ENCODE measurements at regions not wholly inside any gene's neighbourhood (a gene's known extent, or its start where the extent isn't known, plus 50 kb on each side); places are given as distances from the start of the nearest gene placed in this dataset.

- Histone ChIP-seq H3K14ac (ENCODE audit: low read length) (no peak overlapping the region), H3K9ac (ENCODE audit: low read length) (no peak overlapping the region), H4K12ac (ENCODE audit: low read depth, low read length) (no peak overlapping the region), H2BK5ac (ENCODE audit: low read depth, low read length, poor library complexity) (no peak overlapping the region), H3K4me2 (ENCODE audit: low read length) (no peak overlapping the region), H2AK5ac (ENCODE audit: low read length) (no peak overlapping the region), H3K4me3 (ENCODE audit: low read depth, low read length) (no peak overlapping the region), H3K23ac (ENCODE audit: low read length) (no peak overlapping the region), H3K27me3 (ENCODE audit: insufficient read depth, low read length) (peaks cover 4% of the 10 kb centered on the region), H3K36me3 (ENCODE audit: control insufficient read depth in 1 of 2, insufficient read depth in 2 of 2, low read length in 2 of 2) (no peaks in the 10 kb centered on the region), H3K9me3 (ENCODE audit: insufficient read depth, low read depth, low read length) (no peaks in the 10 kb centered on the region), H3K79me1 (ENCODE audit: low read length) (no peaks in the 10 kb centered on the region), H4K91ac (ENCODE audit: low read depth, low read length) (no peak overlapping the region), H3K4ac (ENCODE audit: low read depth, low read length) (no peak overlapping the region), H3K27ac (ENCODE audit: low read depth, low read length) (no peak overlapping the region), H3K4me1 (ENCODE audit: control insufficient read depth in 1 of 2, insufficient read depth in 2 of 2, low read length in 2 of 2) (no peaks in the 10 kb centered on the region), H2AFZ (ENCODE audit: insufficient read depth, low read length, poor library complexity) (no peak overlapping the region), H2BK12ac (ENCODE audit: low read length) (no peak overlapping the region), H2BK120ac (ENCODE audit: insufficient read depth, low read length, poor library complexity) (no peak overlapping the region), H4K8ac (ENCODE audit: low read depth, low read length) (no peak overlapping the region), H3K79me2 (ENCODE audit: control insufficient read depth, insufficient read depth, low read length, poor library complexity) (no peaks in the 10 kb centered on the region), H3K18ac (ENCODE audit: low read length) (no peak overlapping the region)
- WGBS (ENCODE audit: extremely low coverage, insufficient coverage, insufficient read length): no CpG with 5 or more reads among the region's 5 CpGs
- DNase-seq: no peak
Measured at GRCh38 chr2:207284556-207285472, 119.1 kb upstream of the KLF7 start.

- H3K27ac ChIP-seq (ENCODE audit: low read depth, low read length): no peak overlapping the region
- no peak overlapping the region for H3K4me2 ChIP-seq (ENCODE audit: low read length)
- H4K12ac ChIP-seq (ENCODE audit: low read depth, low read length): no peak overlapping the region
- no peak overlapping the region for H3K4ac ChIP-seq (ENCODE audit: low read depth, low read length)
- peaks cover 4% of the 10 kb centered on the region for H3K27me3 ChIP-seq (ENCODE audit: insufficient read depth, low read length)
- no peak overlapping the region for H3K4me3 ChIP-seq (ENCODE audit: low read depth, low read length)
- H4K91ac ChIP-seq (ENCODE audit: low read depth, low read length): no peak overlapping the region
- H3K36me3 ChIP-seq (ENCODE audit: control insufficient read depth in 1 of 2, insufficient read depth in 2 of 2, low read length in 2 of 2): no peaks in the 10 kb centered on the region
- no peak overlapping the region for H3K9ac ChIP-seq (ENCODE audit: low read length)
- no peaks in the 10 kb centered on the region for H3K4me1 ChIP-seq (ENCODE audit: control insufficient read depth in 1 of 2, insufficient read depth in 2 of 2, low read length in 2 of 2)
- no peak overlapping the region for H2BK12ac ChIP-seq (ENCODE audit: low read length)
- no peak overlapping the region for H3K23ac ChIP-seq (ENCODE audit: low read length)
- no peaks in the 10 kb centered on the region for H3K9me3 ChIP-seq (ENCODE audit: insufficient read depth, low read depth, low read length)
- H3K18ac ChIP-seq (ENCODE audit: low read length): no peak overlapping the region
- H3K79me2 ChIP-seq (ENCODE audit: control insufficient read depth, insufficient read depth, low read length, poor library complexity): no peaks in the 10 kb centered on the region
- no peak overlapping the region for H4K8ac ChIP-seq (ENCODE audit: low read depth, low read length)
- no CpG with 5 or more reads among the region's 3 CpGs for WGBS (ENCODE audit: extremely low coverage, insufficient coverage, insufficient read length)
- H3K79me1 ChIP-seq (ENCODE audit: low read length): no peaks in the 10 kb centered on the region
- H3K14ac ChIP-seq (ENCODE audit: low read length): no peak overlapping the region
- no peak overlapping the region for H2AK5ac ChIP-seq (ENCODE audit: low read length)
- DNase-seq: no peak
- no peak overlapping the region for H2AFZ ChIP-seq (ENCODE audit: insufficient read depth, low read length, poor library complexity)
- no peak overlapping the region for H2BK5ac ChIP-seq (ENCODE audit: low read depth, low read length, poor library complexity)
- no peak overlapping the region for H2BK120ac ChIP-seq (ENCODE audit: insufficient read depth, low read length, poor library complexity)
Measured at GRCh38 chr2:207285473-207285815, 119.7 kb upstream of the KLF7 start.

- no peak overlapping the region for H2BK120ac ChIP-seq (ENCODE audit: insufficient read depth, low read length, poor library complexity)
- H3K4me3 ChIP-seq (ENCODE audit: low read depth, low read length): no peak overlapping the region
- WGBS (ENCODE audit: extremely low coverage, insufficient coverage, insufficient read length): no CpG with 5 or more reads among the region's 2 CpGs
- H3K79me2 ChIP-seq (ENCODE audit: control insufficient read depth, insufficient read depth, low read length, poor library complexity): no peaks in the 10 kb centered on the region
- H3K14ac ChIP-seq (ENCODE audit: low read length): no peak overlapping the region
- no peak overlapping the region for H2BK5ac ChIP-seq (ENCODE audit: low read depth, low read length, poor library complexity)
- H3K27me3 ChIP-seq (ENCODE audit: insufficient read depth, low read length): peaks cover 4% of the 10 kb centered on the region
- H3K79me1 ChIP-seq (ENCODE audit: low read length): no peaks in the 10 kb centered on the region
- H3K23ac ChIP-seq (ENCODE audit: low read length): no peak overlapping the region
- H3K9ac ChIP-seq (ENCODE audit: low read length): no peak overlapping the region
- no peak overlapping the region for H4K12ac ChIP-seq (ENCODE audit: low read depth, low read length)
- H2AFZ ChIP-seq (ENCODE audit: insufficient read depth, low read length, poor library complexity): no peak overlapping the region
- no peak overlapping the region for H4K8ac ChIP-seq (ENCODE audit: low read depth, low read length)
- no peak overlapping the region for H2BK12ac ChIP-seq (ENCODE audit: low read length)
- no peak overlapping the region for H3K27ac ChIP-seq (ENCODE audit: low read depth, low read length)
- H3K18ac ChIP-seq (ENCODE audit: low read length): no peak overlapping the region
- H3K4me1 ChIP-seq (ENCODE audit: control insufficient read depth in 1 of 2, insufficient read depth in 2 of 2, low read length in 2 of 2): no peaks in the 10 kb centered on the region
- no peak overlapping the region for H3K4ac ChIP-seq (ENCODE audit: low read depth, low read length)
- H3K36me3 ChIP-seq (ENCODE audit: control insufficient read depth in 1 of 2, insufficient read depth in 2 of 2, low read length in 2 of 2): no peaks in the 10 kb centered on the region
- H4K91ac ChIP-seq (ENCODE audit: low read depth, low read length): no peak overlapping the region
- no peak for DNase-seq
- no peaks in the 10 kb centered on the region for H3K9me3 ChIP-seq (ENCODE audit: insufficient read depth, low read depth, low read length)
- no peak overlapping the region for H3K4me2 ChIP-seq (ENCODE audit: low read length)
- H2AK5ac ChIP-seq (ENCODE audit: low read length): no peak overlapping the region
Measured at GRCh38 chr2:207286106-207286505, 120.4 kb upstream of the KLF7 start.

DNA sequence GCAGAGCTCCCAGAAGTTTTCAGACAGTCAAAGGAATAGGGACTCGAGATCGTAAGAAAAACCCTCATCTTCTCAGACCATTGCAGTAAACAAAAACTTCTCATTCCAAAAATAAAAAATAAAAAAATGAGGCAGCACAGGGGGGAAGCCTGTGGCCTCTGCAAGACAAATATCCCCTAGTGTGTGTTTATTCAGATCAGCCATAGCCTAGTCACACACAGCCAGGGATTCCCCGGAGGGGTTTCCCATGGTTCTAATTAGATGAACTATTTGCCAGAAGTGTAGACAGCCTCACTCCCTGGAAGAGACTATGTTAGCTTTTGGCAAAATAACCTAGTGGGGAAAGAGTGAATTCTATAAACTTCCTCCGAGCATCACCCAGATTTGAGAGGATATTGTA lies 122.9 kb upstream of the KLF7 start:
- H4K8ac ChIP-seq (ENCODE audit: low read depth, low read length): no peak overlapping the region
- no peak overlapping the region for H3K4ac ChIP-seq (ENCODE audit: low read depth, low read length)
- H3K4me1 ChIP-seq (ENCODE audit: control insufficient read depth in 1 of 2, insufficient read depth in 2 of 2, low read length in 2 of 2): no peaks in the 10 kb centered on the region
- no peaks in the 10 kb centered on the region for H3K36me3 ChIP-seq (ENCODE audit: control insufficient read depth in 1 of 2, insufficient read depth in 2 of 2, low read length in 2 of 2)
- DNase-seq: peak in 1 of 2 donors; percentile 3
- no peak overlapping the region for H2AK5ac ChIP-seq (ENCODE audit: low read length)
- H4K91ac ChIP-seq (ENCODE audit: low read depth, low read length): no peak overlapping the region
- no peak overlapping the region for H2BK12ac ChIP-seq (ENCODE audit: low read length)
- H3K27me3 ChIP-seq (ENCODE audit: insufficient read depth, low read length): peaks cover 4% of the 10 kb centered on the region
- no peak overlapping the region for H4K12ac ChIP-seq (ENCODE audit: low read depth, low read length)
- no peak overlapping the region for H3K9ac ChIP-seq (ENCODE audit: low read length)
- H3K23ac ChIP-seq (ENCODE audit: low read length): no peak overlapping the region
- no peak overlapping the region for H3K4me2 ChIP-seq (ENCODE audit: low read length)
- H2BK5ac ChIP-seq (ENCODE audit: low read depth, low read length, poor library complexity): no peak overlapping the region
- WGBS (ENCODE audit: extremely low coverage, insufficient coverage, insufficient read length): no CpG with 5 or more reads among the region's 4 CpGs
- no peak overlapping the region for H2AFZ ChIP-seq (ENCODE audit: insufficient read depth, low read length, poor library complexity)
- no peaks in the 10 kb centered on the region for H3K79me2 ChIP-seq (ENCODE audit: control insufficient read depth, insufficient read depth, low read length, poor library complexity)
- H3K18ac ChIP-seq (ENCODE audit: low read length): no peak overlapping the region
- no peaks in the 10 kb centered on the region for H3K9me3 ChIP-seq (ENCODE audit: insufficient read depth, low read depth, low read length)
- H2BK120ac ChIP-seq (ENCODE audit: insufficient read depth, low read length, poor library complexity): no peak overlapping the region
- no peak overlapping the region for H3K27ac ChIP-seq (ENCODE audit: low read depth, low read length)
- H3K79me1 ChIP-seq (ENCODE audit: low read length): no peaks in the 10 kb centered on the region
- H3K4me3 ChIP-seq (ENCODE audit: low read depth, low read length): no peak overlapping the region
- H3K14ac ChIP-seq (ENCODE audit: low read length): no peak overlapping the region

Measured in trophoblast cell (in vitro differentiated cells and primary cell).